ENCODE measurements at regions not wholly inside any gene's neighbourhood (a gene's known extent, or its start where the extent isn't known, plus 50 kb on each side); places are given as distances from the start of the nearest gene placed in this dataset.

DNA sequence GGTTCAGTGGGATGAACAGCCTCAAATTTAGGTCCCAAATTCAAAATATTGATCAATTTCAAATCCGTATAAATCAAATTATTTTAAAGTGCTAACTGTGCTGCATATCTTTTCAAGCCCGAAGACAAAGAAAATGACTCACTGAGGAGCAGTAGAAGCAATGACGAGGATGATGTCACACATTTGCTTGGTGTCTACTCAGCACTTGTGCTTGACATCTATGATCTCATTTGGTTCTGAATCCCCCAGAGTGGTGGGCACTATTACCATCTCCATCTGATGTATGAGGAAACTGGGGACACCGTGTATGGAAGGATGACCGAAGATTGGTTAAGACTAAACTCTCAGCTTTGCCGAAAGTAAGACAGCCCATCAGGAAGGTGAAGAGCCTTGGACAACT is 136.5 kb upstream of the CHRNA7 start:
- H3K4me1 ChIP-seq (ENCODE audit: control insufficient read depth, insufficient read depth, low read length) = no peaks in the 10 kb centered on the region; the same call in 1 of the 2 replicates
- no peak overlapping the region for H3K27ac ChIP-seq (ENCODE audit: extremely low read depth, low read depth, low read length)
- CTCF ChIA-PET = no interaction called here
- H3K9me3 ChIP-seq (ENCODE audit: control insufficient read depth, insufficient read depth, low read depth, low read length) = no peaks in the 10 kb centered on the region; the same call in 1 of the 2 replicates
- TF ChIP-seq ZNF629 (tag by site-specific recombination; IDR thresholded peaks at IDR 0.05) = 0 out of 2 replicates have a peak, but pooled peaks have one; percentile 25
- TF ChIP-seq ZBTB48 (tag by site-specific recombination; IDR thresholded peaks at IDR 0.05) = no peak
- 0 out of 2 replicates have a peak, but pooled peaks have one; percentile 38 for TF ChIP-seq ATF2 (tag by site-specific recombination; IDR thresholded peaks at IDR 0.05; ENCODE audit: low read depth)
- no peak for TF ChIP-seq ZNF792 (tag by site-specific recombination; IDR thresholded peaks at IDR 0.05)
- H3K36me3 ChIP-seq (ENCODE audit: control insufficient read depth in 2 of 2, insufficient read depth in 1 of 2, low read length in 2 of 2) = no peaks in the 10 kb centered on the region
- POLR2A ChIA-PET = no interaction called here
- no peak overlapping the region for H3K4me3 ChIP-seq (ENCODE audit: low read depth, low read length)

- ChIA-PET POLR2A (no interaction called here), CTCF (no interaction called here)
- no peak for TF ChIP-seq ZNF830 (tag by site-specific recombination; IDR thresholded peaks at IDR 0.05; ENCODE audit: low read depth)
- TF ChIP-seq ZNF558 (tag by site-specific recombination; IDR thresholded peaks at IDR 0.05) = no peak
- no peak for TF ChIP-seq SP3 (tag by site-specific recombination; IDR thresholded peaks at IDR 0.05)
- no peak for TF ChIP-seq ZBTB20 (tag by site-specific recombination; IDR thresholded peaks at IDR 0.05)
- no peak for TF ChIP-seq ZNF2 (tag by site-specific recombination; IDR thresholded peaks at IDR 0.05)
- no peak for TF ChIP-seq ZNF174 (tag by site-specific recombination; IDR thresholded peaks at IDR 0.05)
- no peak for TF ChIP-seq ZNF624 (tag by site-specific recombination; IDR thresholded peaks at IDR 0.05)
- TF ChIP-seq ZNF768 (tag by site-specific recombination; IDR thresholded peaks at IDR 0.05) = no peak
- no peak for TF ChIP-seq ZBTB7A (tag by site-specific recombination; IDR thresholded peaks at IDR 0.05; ENCODE audit: low read depth)
- TF ChIP-seq ZNF169 (tag by site-specific recombination; IDR thresholded peaks at IDR 0.05) = no peak
- no peak for TF ChIP-seq ZNF692 (tag by site-specific recombination; IDR thresholded peaks at IDR 0.05)
- TF ChIP-seq ZNF843 (tag by site-specific recombination; IDR thresholded peaks at IDR 0.05) = no peak
- TF ChIP-seq, protein P1, sequence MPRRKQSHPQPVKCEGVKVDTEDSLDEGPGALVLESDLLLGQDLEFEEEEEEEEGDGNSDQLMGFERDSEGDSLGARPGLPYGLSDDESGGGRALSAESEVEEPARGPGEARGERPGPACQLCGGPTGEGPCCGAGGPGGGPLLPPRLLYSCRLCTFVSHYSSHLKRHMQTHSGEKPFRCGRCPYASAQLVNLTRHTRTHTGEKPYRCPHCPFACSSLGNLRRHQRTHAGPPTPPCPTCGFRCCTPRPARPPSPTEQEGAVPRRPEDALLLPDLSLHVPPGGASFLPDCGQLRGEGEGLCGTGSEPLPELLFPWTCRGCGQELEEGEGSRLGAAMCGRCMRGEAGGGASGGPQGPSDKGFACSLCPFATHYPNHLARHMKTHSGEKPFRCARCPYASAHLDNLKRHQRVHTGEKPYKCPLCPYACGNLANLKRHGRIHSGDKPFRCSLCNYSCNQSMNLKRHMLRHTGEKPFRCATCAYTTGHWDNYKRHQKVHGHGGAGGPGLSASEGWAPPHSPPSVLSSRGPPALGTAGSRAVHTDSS (tag by site-specific recombination; IDR thresholded peaks at IDR 0.05) = no peak
- no peak for TF ChIP-seq ZNF449 (tag by site-specific recombination; IDR thresholded peaks at IDR 0.05)
- no peak for TF ChIP-seq ZNF341 (tag by site-specific recombination; IDR thresholded peaks at IDR 0.05; ENCODE audit: low read depth)
- no peaks in the 10 kb centered on the region; the same call in 1 of the 2 replicates for H3K4me1 ChIP-seq (ENCODE audit: control insufficient read depth, insufficient read depth, low read length)
- no peak overlapping the region for H3K27ac ChIP-seq (ENCODE audit: extremely low read depth, low read depth, low read length)
- H3K36me3 ChIP-seq (ENCODE audit: control insufficient read depth in 2 of 2, insufficient read depth in 1 of 2, low read length in 2 of 2) = no peaks in the 10 kb centered on the region
- no peak overlapping the region for H3K4me3 ChIP-seq (ENCODE audit: low read depth, low read length)
- no peaks in the 10 kb centered on the region; the same call in 1 of the 2 replicates for H3K9me3 ChIP-seq (ENCODE audit: control insufficient read depth, insufficient read depth, low read depth, low read length)
Measured at GRCh38 chr15:31897746-31898145, 132.6 kb upstream of the CHRNA7 start.

All from HEK293 (cell line).